ENCODE measurements at regions not wholly inside any gene's neighbourhood (a gene's known extent, or its start where the extent isn't known, plus 50 kb on each side); places are given as distances from the start of the nearest gene placed in this dataset.

GRCh38 chr2:142533177-142533576, 344.3 kb upstream of the KYNU start:
- Mint-ChIP-seq H3K4me3 (no peak overlapping the region), H3K27me3 (ENCODE audit: insufficient read depth) (no peaks in the 10 kb centered on the region), H3K36me3 (ENCODE audit: low read depth) (no peaks in the 10 kb centered on the region), H3K9me3 (peaks cover 45% of the 10 kb centered on the region), H3K27ac (no peak overlapping the region), H3K4me1 (ENCODE audit: low read depth) (no peaks in the 10 kb centered on the region)
- DNase-seq, result no peak
- TF ChIP-seq CTCF (IDR thresholded peaks at IDR 0.05), result no peak

GRCh38 chr2:142531377-142531776, 346.1 kb upstream of the KYNU start:
- TF ChIP-seq CTCF (IDR thresholded peaks at IDR 0.05), result no peak
- H3K4me3 Mint-ChIP-seq, result no peak overlapping the region
- H3K9me3 Mint-ChIP-seq, result peaks cover 43% of the 10 kb centered on the region
- H3K4me1 Mint-ChIP-seq (ENCODE audit: low read depth), result no peaks in the 10 kb centered on the region
- H3K36me3 Mint-ChIP-seq (ENCODE audit: low read depth), result no peaks in the 10 kb centered on the region
- no peak for DNase-seq
- no peak overlapping the region for H3K27ac Mint-ChIP-seq
- H3K27me3 Mint-ChIP-seq (ENCODE audit: insufficient read depth), result no peaks in the 10 kb centered on the region

- Mint-ChIP-seq H3K27ac (no peak overlapping the region), H3K27me3 (ENCODE audit: insufficient read depth) (no peaks in the 10 kb centered on the region), H3K4me3 (no peak overlapping the region), H3K9me3 (peaks cover 37% of the 10 kb centered on the region), H3K4me1 (ENCODE audit: low read depth) (no peaks in the 10 kb centered on the region), H3K36me3 (ENCODE audit: low read depth) (no peaks in the 10 kb centered on the region)
- no peak for TF ChIP-seq CTCF (IDR thresholded peaks at IDR 0.05)
- no peak for DNase-seq
Observed at GRCh38 chr2:142525720-142526119, 351.7 kb upstream of the KYNU start.

- H3K4me3 Mint-ChIP-seq, result no peak overlapping the region
- H3K9me3 Mint-ChIP-seq, result peaks cover 26% of the 10 kb centered on the region
- H3K27me3 Mint-ChIP-seq (ENCODE audit: insufficient read depth), result no peaks in the 10 kb centered on the region
- TF ChIP-seq CTCF (IDR thresholded peaks at IDR 0.05), result no peak
- no peaks in the 10 kb centered on the region for H3K36me3 Mint-ChIP-seq (ENCODE audit: low read depth)
- no peak for DNase-seq
- no peaks in the 10 kb centered on the region for H3K4me1 Mint-ChIP-seq (ENCODE audit: low read depth)
- H3K27ac Mint-ChIP-seq, result no peak overlapping the region
Observed at GRCh38 chr2:142521492-142521891, 356.0 kb upstream of the KYNU start.

GRCh38 chr2:142515493-142515892, 362.0 kb upstream of the KYNU start:
- DNase-seq, result no peak
- Mint-ChIP-seq H3K27ac (no peak overlapping the region), H3K4me1 (ENCODE audit: low read depth) (no peaks in the 10 kb centered on the region), H3K9me3 (peaks cover 19% of the 10 kb centered on the region), H3K4me3 (no peak overlapping the region), H3K36me3 (ENCODE audit: low read depth) (no peaks in the 10 kb centered on the region), H3K27me3 (ENCODE audit: insufficient read depth) (no peaks in the 10 kb centered on the region)
- no peak for TF ChIP-seq CTCF (IDR thresholded peaks at IDR 0.05)

- no peak for TF ChIP-seq CTCF (IDR thresholded peaks at IDR 0.05)
- Mint-ChIP-seq H3K4me1 (ENCODE audit: low read depth) (no peaks in the 10 kb centered on the region), H3K36me3 (ENCODE audit: low read depth) (no peaks in the 10 kb centered on the region), H3K27me3 (ENCODE audit: insufficient read depth) (no peaks in the 10 kb centered on the region), H3K27ac (no peak overlapping the region), H3K9me3 (peaks cover 21% of the 10 kb centered on the region), H3K4me3 (no peak overlapping the region)
- no peak for DNase-seq
Observed at GRCh38 chr2:142509401-142509800, 368.1 kb upstream of the KYNU start.

Data from HFFc6 (cell line).